Endodermal cell (in vitro differentiated cells): ENCODE measurements at regions not wholly inside any gene's neighbourhood (a gene's known extent, or its start where the extent isn't known, plus 50 kb on each side); places are given as distances from the start of the nearest gene placed in this dataset.

Source experiments
- DNase-seq: peaks from one replicate; pipeline ENCODE4 v3.0.0-alpha.2; 2017
- H3K27ac ChIP-seq: 2 replicates; pipeline ENCODE4 v1.5.1; 2013; ENCODE audit warnings: mild to moderate bottlenecking, low read depth, low read length, moderate library complexity
- H3K27me3 ChIP-seq: 2 replicates; pipeline ENCODE4 v1.6.1; 2013; ENCODE audit warnings: mild to moderate bottlenecking, low read length, moderate library complexity; ENCODE audit not compliant: insufficient read depth, control insufficient read depth, poor library complexity, severe bottlenecking
- H3K36me3 ChIP-seq: 2 replicates; pipeline ENCODE4 v1.7.0; 2013; ENCODE audit warnings: mild to moderate bottlenecking, low read length, moderate library complexity; ENCODE audit not compliant: control insufficient read depth, insufficient read depth
- H3K4me1 ChIP-seq: one replicate; pipeline ENCODE4 v1.7.0; 2013; ENCODE audit warnings: low read length; ENCODE audit not compliant: control insufficient read depth, insufficient read depth
- H3K4me3 ChIP-seq: 2 replicates; pipeline ENCODE4 v1.5.1; 2013; ENCODE audit warnings: mild to moderate bottlenecking, low read length, moderate library complexity
- H3K9ac ChIP-seq: 2 replicates; pipeline ENCODE4 v1.6.1; 2013; ENCODE audit warnings: mild to moderate bottlenecking, low read length, moderate library complexity; ENCODE audit not compliant: poor library complexity, severe bottlenecking; ENCODE audit errors: extremely low read depth
- H3K9me3 ChIP-seq: 2 replicates; pipeline ENCODE4 v1.6.1; 2013; ENCODE audit warnings: mild to moderate bottlenecking, low read length, moderate library complexity; ENCODE audit not compliant: control insufficient read depth
- H3K27ac Mint-ChIP-seq: 2 replicates; pipeline ENCODE4 v1.8.0; 2020; ENCODE audit warnings: mixed read lengths
- H3K27me3 Mint-ChIP-seq: 2 replicates; pipeline ENCODE4 v1.8.0; 2021; ENCODE audit warnings: mild to moderate bottlenecking, mixed read lengths; ENCODE audit not compliant: insufficient read depth
- H3K36me3 Mint-ChIP-seq: 2 replicates; pipeline ENCODE4 v1.8.0; 2020; ENCODE audit warnings: low read depth, mixed read lengths
- H3K4me1 Mint-ChIP-seq: 2 replicates; pipeline ENCODE4 v1.8.0; 2020; ENCODE audit warnings: mixed read lengths
- H3K4me3 Mint-ChIP-seq: 2 replicates; pipeline ENCODE4 v1.8.0; 2020; ENCODE audit warnings: mild to moderate bottlenecking, moderate library complexity, mixed read lengths
- H3K9me3 Mint-ChIP-seq: 2 replicates; pipeline ENCODE4 v1.8.0; 2020; ENCODE audit warnings: mild to moderate bottlenecking, mixed read lengths
- CTCF ChIP-seq: fragments of 200-600 bp; sonication (generic); conservative IDR thresholded peaks from 2 replicates; pipeline ENCODE4 v1.5.0; 2021; ENCODE audit warnings: antibody characterized with exemption, mild to moderate bottlenecking
- WGBS, 2 experiments: methylation state at CpG; one replicate each; pipeline versions ENCODE4 v1.1.5 to v1.1.7; 2013; ENCODE audit warnings: missing lambda C conversion rate in 2 of 2, mixed read lengths in 1 of 2; ENCODE audit not compliant: insufficient coverage in 1 of 2, insufficient read length in 1 of 2; 5-methylcytosine and 5-hydroxymethylcytosine counted together

GRCh38 chr7:69032848-69033247 lies 565.4 kb upstream of the AUTS2 start:
- Mint-ChIP-seq H3K4me3 (no peak overlapping the region), H3K36me3 (no peaks in the 10 kb centered on the region), H3K4me1 (no peaks in the 10 kb centered on the region), H3K27ac (no peak overlapping the region), H3K27me3 (no peaks in the 10 kb centered on the region), H3K9me3 (no peaks in the 10 kb centered on the region)
- Histone ChIP-seq H3K27me3 (no peaks in the 10 kb centered on the region), H3K9ac (no peak overlapping the region), H3K9me3 (no peaks in the 10 kb centered on the region), H3K4me1 (no peaks in the 10 kb centered on the region), H3K27ac (no peak overlapping the region), H3K36me3 (no peaks in the 10 kb centered on the region), H3K4me3 (no peak overlapping the region)
- 85 to 92% methylated on average over 2 to 4 of the region's 4 CpGs for WGBS, 2 experiments
- no peak for DNase-seq
- TF ChIP-seq CTCF, result no peak

- Histone ChIP-seq H3K36me3 (no peaks in the 10 kb centered on the region), H3K27ac (no peak overlapping the region)
- H3K36me3 Mint-ChIP-seq, result no peaks in the 10 kb centered on the region
Observed at GRCh38 chr7:69035826-69036225, 562.4 kb upstream of the AUTS2 start.

GRCh38 chr7:69036301-69036700 lies 562.0 kb upstream of the AUTS2 start:
- no peak for DNase-seq
- H3K9ac ChIP-seq, result no peak overlapping the region
- no peaks in the 10 kb centered on the region for H3K27me3 ChIP-seq
- H3K9me3 ChIP-seq, result no peaks in the 10 kb centered on the region
- no peak overlapping the region for H3K27ac ChIP-seq
- Mint-ChIP-seq H3K36me3 (no peaks in the 10 kb centered on the region), H3K27ac (no peak overlapping the region), H3K27me3 (no peaks in the 10 kb centered on the region), H3K4me1 (no peaks in the 10 kb centered on the region), H3K9me3 (no peaks in the 10 kb centered on the region), H3K4me3 (no peak overlapping the region)
- TF ChIP-seq CTCF, result no peak
- no peak overlapping the region for H3K4me3 ChIP-seq
- H3K36me3 ChIP-seq, result no peaks in the 10 kb centered on the region
- no peaks in the 10 kb centered on the region for H3K4me1 ChIP-seq
- 89 to 97% methylated on average over 7 of the region's 7 CpGs for WGBS, 2 experiments

More at GRCh38 chr7:69035826-69036225, 562.4 kb upstream of the AUTS2 start:
- Mint-ChIP-seq H3K27me3 (no peaks in the 10 kb centered on the region), H3K27ac (no peak overlapping the region), H3K9me3 (no peaks in the 10 kb centered on the region), H3K4me3 (no peak overlapping the region), H3K4me1 (no peaks in the 10 kb centered on the region)
- 93 to 94% methylated on average over 7 of the region's 7 CpGs for WGBS, 2 experiments
- Histone ChIP-seq H3K4me3 (no peak overlapping the region), H3K9ac (no peak overlapping the region), H3K9me3 (no peaks in the 10 kb centered on the region), H3K4me1 (no peaks in the 10 kb centered on the region), H3K27me3 (no peaks in the 10 kb centered on the region)
- no peak for TF ChIP-seq CTCF
- DNase-seq, result no peak
